Tibial artery (tissue), 4 donors: ENCODE measurements at regions not wholly inside any gene's neighbourhood (a gene's known extent, or its start where the extent isn't known, plus 50 kb on each side); places are given as distances from the start of the nearest gene placed in this dataset.

Experiments used
- DNase-seq, 2 donors: peaks; one replicate each; pipeline ENCODE4 v3.0.0-alpha.2; 2019
- H3K27ac ChIP-seq, 2 donors: fragments of 200-600 bp; sonication (generic) in 1 of 2; 1 replicate in 1 of 2; 2 replicates in 1 of 2; pipeline ENCODE4 v1.5.1; 2018 to 2019; ENCODE audit warnings: mild to moderate bottlenecking in 1 of 2
- H3K27me3 ChIP-seq, 2 donors: fragments of 200-600 bp; sonication (generic) in 1 of 2; one replicate each; pipeline versions ENCODE4 v1.5.1 to v1.6.0; 2016 to 2019
- H3K36me3 ChIP-seq, 3 donors: fragments of 200-600 bp; sonication (generic) in 2 of 3; one replicate each; pipeline ENCODE4 v1.5.1; 2016 to 2019; ENCODE audit warnings: mild to moderate bottlenecking in 2 of 3
- H3K4me1 ChIP-seq, 4 donors: fragments of 200-600 bp; sonication (generic) in 2 of 4; 1 replicate in 3 of 4; 2 replicates in 1 of 4; pipeline ENCODE4 v1.5.1; 2016 to 2019
- H3K4me3 ChIP-seq, 2 donors: fragments of 200-600 bp; sonication (generic) in 1 of 2; 1 replicate in 1 of 2; 2 replicates in 1 of 2; pipeline ENCODE4 v1.5.1; 2018 to 2019; ENCODE audit warnings: mild to moderate bottlenecking in 2 of 2
- H3K9me3 ChIP-seq, 3 donors: fragments of 200-600 bp; sonication (generic) in 1 of 3; one replicate each; pipeline ENCODE4 v1.5.1; 2016 to 2019
- CTCF ChIP-seq, 2 experiments: fragments of 200-600 bp in 1 of 2; fragments of 450-650 bp in 1 of 2; IDR thresholded peaks; one replicate each; pipeline ENCODE4 v1.5.1; 2017 to 2019; ENCODE audit warnings: antibody characterized with exemption in 2 of 2, mild to moderate bottlenecking in 1 of 2, moderate library complexity in 1 of 2
- intact Hi-C: fragments of 100-400 bp; cut with DNase I; formaldehyde crosslinking; loops from one replicate; pipeline ENCODE4 v1.15.0; 2023; ENCODE audit warnings: low total_unique reads

DNA sequence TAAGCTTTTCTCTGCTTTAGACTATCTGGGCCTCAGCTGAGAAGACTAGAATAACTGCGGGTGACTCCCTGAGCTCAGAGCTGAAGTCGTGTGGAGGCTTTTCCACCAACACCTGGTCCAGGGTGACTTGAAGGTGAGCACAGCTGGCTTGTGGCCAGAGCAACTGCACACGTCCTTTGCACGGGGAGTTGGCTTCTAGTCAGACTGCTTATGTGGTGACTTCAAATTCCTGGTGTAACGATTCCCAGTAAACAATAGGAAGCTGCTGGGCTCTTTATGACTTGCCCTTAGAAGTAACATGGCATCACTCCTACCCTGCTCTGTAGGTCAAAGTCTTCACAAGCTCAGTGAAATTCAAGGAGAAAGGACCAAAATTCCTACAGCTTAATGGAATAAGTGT lies 800.6 kb upstream of the CDH6 start:
- no peaks in the 10 kb centered on the region for H3K27me3 ChIP-seq
- TF ChIP-seq CTCF (IDR thresholded peaks at IDR 0.05) = no peak
- H3K27ac ChIP-seq = no peak overlapping the region
- intact Hi-C loops = no loop called here
- H3K4me1 ChIP-seq = no peaks in the 10 kb centered on the region
- no peak for DNase-seq
- H3K4me3 ChIP-seq = no peak overlapping the region
- H3K36me3 ChIP-seq = no peaks in the 10 kb centered on the region
- H3K9me3 ChIP-seq = no peaks in the 10 kb centered on the region

DNA sequence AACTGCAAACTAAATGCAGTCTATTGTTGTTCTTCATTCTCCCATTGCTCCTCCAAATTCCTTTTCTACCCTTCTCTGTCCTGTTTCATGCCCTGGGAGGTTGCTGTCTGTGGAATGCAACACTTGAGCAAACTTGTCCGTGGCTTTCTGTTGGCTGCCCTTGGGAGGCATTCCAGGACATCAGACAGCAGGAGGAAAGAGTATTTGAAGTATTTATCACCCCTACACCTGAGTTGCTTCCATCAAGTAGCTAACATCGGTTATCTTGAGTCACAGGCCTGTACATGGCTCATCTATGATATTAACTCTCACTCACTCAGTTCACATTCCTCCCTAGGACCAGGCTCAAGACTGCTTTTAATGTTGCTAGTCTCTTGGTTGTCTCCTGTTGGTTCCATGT lies 803.4 kb upstream of the CDH6 start:
- Histone ChIP-seq H3K4me1 (no peaks in the 10 kb centered on the region), H3K27me3 (no peaks in the 10 kb centered on the region), H3K36me3 (no peaks in the 10 kb centered on the region), H3K9me3 (no peaks in the 10 kb centered on the region), H3K4me3 (no peak overlapping the region), H3K27ac (no peak overlapping the region)
- no peak for TF ChIP-seq CTCF (IDR thresholded peaks at IDR 0.05)
- DNase-seq = no peak
- intact Hi-C loops = no loop called here

GRCh38 chr5:30387974-30388632 lies 805.4 kb upstream of the CDH6 start:
- Histone ChIP-seq H3K27ac (no peak overlapping the region), H3K27me3 (no peaks in the 10 kb centered on the region), H3K36me3 (no peaks in the 10 kb centered on the region), H3K9me3 (no peaks in the 10 kb centered on the region), H3K4me3 (no peak overlapping the region), H3K4me1 (no peaks in the 10 kb centered on the region)
- intact Hi-C loops = no loop called here
- no peak for TF ChIP-seq CTCF (IDR thresholded peaks at IDR 0.05)
- DNase-seq = no peak

- Histone ChIP-seq H3K9me3 (no peaks in the 10 kb centered on the region), H3K4me3 (no peak overlapping the region), H3K4me1 (no peaks in the 10 kb centered on the region), H3K36me3 (no peaks in the 10 kb centered on the region), H3K27me3 (no peaks in the 10 kb centered on the region), H3K27ac (no peak overlapping the region)
- intact Hi-C loops = no loop called here
- no peak for TF ChIP-seq CTCF (IDR thresholded peaks at IDR 0.05)
- no peak for DNase-seq
These were observed 807.7 kb upstream of the CDH6 start for GRCh38 chr5:30385754-30386153.

GRCh38 chr5:30384171-30384570 lies 809.3 kb upstream of the CDH6 start:
- no peaks in the 10 kb centered on the region for H3K9me3 ChIP-seq
- H3K27ac ChIP-seq = no peak overlapping the region
- DNase-seq = no peak
- H3K4me3 ChIP-seq = no peak overlapping the region
- no peaks in the 10 kb centered on the region for H3K36me3 ChIP-seq
- intact Hi-C loops = no loop called here
- no peak for TF ChIP-seq CTCF (IDR thresholded peaks at IDR 0.05)
- H3K4me1 ChIP-seq = no peaks in the 10 kb centered on the region
- H3K27me3 ChIP-seq = no peaks in the 10 kb centered on the region

DNA sequence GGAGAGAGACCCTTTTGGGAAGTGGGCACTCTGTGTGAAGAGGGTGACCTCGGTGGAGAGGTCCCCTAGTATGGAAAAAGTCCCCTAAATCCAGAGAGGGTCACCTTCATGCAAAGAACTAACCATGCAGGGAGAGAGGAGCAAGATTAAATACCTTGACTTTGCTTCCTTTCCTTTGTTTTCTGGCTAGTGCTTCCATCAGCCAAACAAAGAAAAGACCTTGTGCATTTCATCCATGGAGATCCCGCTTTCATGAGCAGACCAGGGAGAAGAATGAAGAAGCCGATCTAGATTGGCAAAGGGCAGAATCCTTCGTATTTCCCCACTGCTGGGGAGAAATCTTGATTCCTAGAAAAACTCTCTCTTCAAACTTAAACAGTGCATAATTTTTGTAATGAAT lies 813.3 kb upstream of the CDH6 start:
- H3K36me3 ChIP-seq = no peaks in the 10 kb centered on the region
- no peaks in the 10 kb centered on the region for H3K9me3 ChIP-seq
- TF ChIP-seq CTCF (IDR thresholded peaks at IDR 0.05) = no peak
- intact Hi-C loops = no loop called here
- no peak for DNase-seq
- no peaks in the 10 kb centered on the region for H3K27me3 ChIP-seq
- H3K4me1 ChIP-seq = no peaks in the 10 kb centered on the region
- H3K27ac ChIP-seq = no peak overlapping the region
- H3K4me3 ChIP-seq = no peak overlapping the region
